B cell (primary cell): ENCODE measurements at regions not wholly inside any gene's neighbourhood (a gene's known extent, or its start where the extent isn't known, plus 50 kb on each side); places are given as distances from the start of the nearest gene placed in this dataset.

Source experiments
- EZH2 ChIP-seq: IDR thresholded peaks from 2 replicates; pipeline ENCODE4 v1.6.1; 2012; ENCODE audit warnings: borderline replicate concordance, low read depth, mild to moderate bottlenecking, moderate library complexity, low read length; ENCODE audit not compliant: insufficient read depth, poor library complexity, severe bottlenecking
- TF ChIP-seq, protein P1 (sequence below): fragments of 200-600 bp; IDR thresholded peaks from one replicate; pipeline ENCODE4 v1.8.0; 2022; ENCODE audit warnings: antibody characterized with exemption, mild to moderate bottlenecking

- no peak for TF ChIP-seq EZH2
- TF ChIP-seq, protein P1, sequence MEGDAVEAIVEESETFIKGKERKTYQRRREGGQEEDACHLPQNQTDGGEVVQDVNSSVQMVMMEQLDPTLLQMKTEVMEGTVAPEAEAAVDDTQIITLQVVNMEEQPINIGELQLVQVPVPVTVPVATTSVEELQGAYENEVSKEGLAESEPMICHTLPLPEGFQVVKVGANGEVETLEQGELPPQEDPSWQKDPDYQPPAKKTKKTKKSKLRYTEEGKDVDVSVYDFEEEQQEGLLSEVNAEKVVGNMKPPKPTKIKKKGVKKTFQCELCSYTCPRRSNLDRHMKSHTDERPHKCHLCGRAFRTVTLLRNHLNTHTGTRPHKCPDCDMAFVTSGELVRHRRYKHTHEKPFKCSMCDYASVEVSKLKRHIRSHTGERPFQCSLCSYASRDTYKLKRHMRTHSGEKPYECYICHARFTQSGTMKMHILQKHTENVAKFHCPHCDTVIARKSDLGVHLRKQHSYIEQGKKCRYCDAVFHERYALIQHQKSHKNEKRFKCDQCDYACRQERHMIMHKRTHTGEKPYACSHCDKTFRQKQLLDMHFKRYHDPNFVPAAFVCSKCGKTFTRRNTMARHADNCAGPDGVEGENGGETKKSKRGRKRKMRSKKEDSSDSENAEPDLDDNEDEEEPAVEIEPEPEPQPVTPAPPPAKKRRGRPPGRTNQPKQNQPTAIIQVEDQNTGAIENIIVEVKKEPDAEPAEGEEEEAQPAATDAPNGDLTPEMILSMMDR: no peak
These were observed 303.8 kb downstream of the RPLP1 start for GRCh38 chr15:69756440-69756839.
